SK-N-MC (cell line): ENCODE measurements at regions not wholly inside any gene's neighbourhood (a gene's known extent, or its start where the extent isn't known, plus 50 kb on each side); places are given as distances from the start of the nearest gene placed in this dataset.

Experiments used
- EZH2 ChIP-seq: fragments of 200-600 bp; sonication (generic); IDR thresholded peaks from one replicate; pipeline ENCODE4 v1.6.1; 2017; ENCODE audit warnings: antibody characterized with exemption
- POLR2AphosphoS5 ChIP-seq: IDR thresholded peaks from 2 replicates; pipeline ENCODE4 v1.6.1; 2012; ENCODE audit warnings: mild to moderate bottlenecking, low read depth, low read length, borderline replicate concordance

GRCh38 chr12:132395908-132396305, 66.5 kb upstream of the GALNT9 start:
- TF ChIP-seq EZH2 (no peak), POLR2AphosphoS5 (no peak)
